ENCODE measurements at regions not wholly inside any gene's neighbourhood (a gene's known extent, or its start where the extent isn't known, plus 50 kb on each side); places are given as distances from the start of the nearest gene placed in this dataset.
"Not testable (repeated sequence)": the region's sequence is repeated elsewhere in the genome, so short reads cannot be mapped to it uniquely, and the experiment has no call there.

GRCh38 chr10:28906011-28906411, 228.7 kb downstream of the BAMBI start:
- H3K79me2 ChIP-seq = no peaks in the 10 kb centered on the region
- H3K4me2 ChIP-seq (ENCODE audit: low read length) = no peak overlapping the region
- no peak overlapping the region for H3K4me3 ChIP-seq (ENCODE audit: low read depth, low read length)
- H3K9ac ChIP-seq = no peak overlapping the region
- H3K4me1 ChIP-seq = no peaks in the 10 kb centered on the region
- H3K27ac ChIP-seq = no peak overlapping the region
- H3K27me3 ChIP-seq (ENCODE audit: control insufficient read depth, insufficient read depth, low read length) = no peaks in the 10 kb centered on the region
- no peaks in the 10 kb centered on the region for H3K9me3 ChIP-seq (ENCODE audit: control insufficient read depth, low read length)
- no peaks in the 10 kb centered on the region for H3K36me3 ChIP-seq (ENCODE audit: control insufficient read depth, insufficient read depth, low read length)
- TF ChIP-seq CTCF (IDR thresholded peaks at IDR 0.05) = no peak
- H2AFZ ChIP-seq = no peak overlapping the region

- no peak overlapping the region for H3K9ac ChIP-seq
- no peaks in the 10 kb centered on the region for H3K4me1 ChIP-seq
- H3K79me2 ChIP-seq = no peaks in the 10 kb centered on the region
These were observed 229.1 kb downstream of the BAMBI start for GRCh38 chr10:28906415-28906814.

GRCh38 chr10:28906934-28907333, 229.6 kb downstream of the BAMBI start:
- no peak overlapping the region for H3K4me2 ChIP-seq (ENCODE audit: low read length)
- TF ChIP-seq CTCF (IDR thresholded peaks at IDR 0.05) = no peak
- no peaks in the 10 kb centered on the region for H3K27me3 ChIP-seq (ENCODE audit: control insufficient read depth, insufficient read depth, low read length)
- no peaks in the 10 kb centered on the region for H3K4me1 ChIP-seq
- no peak overlapping the region for H3K4me3 ChIP-seq (ENCODE audit: low read depth, low read length)
- no peak overlapping the region for H3K27ac ChIP-seq
- H3K36me3 ChIP-seq (ENCODE audit: control insufficient read depth, insufficient read depth, low read length) = no peaks in the 10 kb centered on the region
- H2AFZ ChIP-seq = no peak overlapping the region
- no peaks in the 10 kb centered on the region for H3K9me3 ChIP-seq (ENCODE audit: control insufficient read depth, low read length)
- H3K9ac ChIP-seq = no peak overlapping the region
- no peaks in the 10 kb centered on the region for H3K79me2 ChIP-seq

More at GRCh38 chr10:28906415-28906814, 229.1 kb downstream of the BAMBI start:
- Histone ChIP-seq H3K27me3 (ENCODE audit: control insufficient read depth, insufficient read depth, low read length) (no peaks in the 10 kb centered on the region), H3K27ac (no peak overlapping the region), H3K4me2 (ENCODE audit: low read length) (no peak overlapping the region), H3K9me3 (ENCODE audit: control insufficient read depth, low read length) (no peaks in the 10 kb centered on the region), H2AFZ (no peak overlapping the region), H3K4me3 (ENCODE audit: low read depth, low read length) (no peak overlapping the region), H3K36me3 (ENCODE audit: control insufficient read depth, insufficient read depth, low read length) (no peaks in the 10 kb centered on the region)
- TF ChIP-seq CTCF (IDR thresholded peaks at IDR 0.05) = no peak

- H3K9ac ChIP-seq = no peak overlapping the region
- no peaks in the 10 kb centered on the region for H3K36me3 ChIP-seq (ENCODE audit: control insufficient read depth, insufficient read depth, low read length)
- no peaks in the 10 kb centered on the region for H3K9me3 ChIP-seq (ENCODE audit: control insufficient read depth, low read length)
- no peaks in the 10 kb centered on the region for H3K4me1 ChIP-seq
- H3K27me3 ChIP-seq (ENCODE audit: control insufficient read depth, insufficient read depth, low read length) = no peaks in the 10 kb centered on the region
- no peaks in the 10 kb centered on the region for H3K79me2 ChIP-seq
- no peak overlapping the region for H3K27ac ChIP-seq
- no peak overlapping the region for H3K4me3 ChIP-seq (ENCODE audit: low read depth, low read length)
- TF ChIP-seq CTCF (IDR thresholded peaks at IDR 0.05) = no peak
- H3K4me2 ChIP-seq (ENCODE audit: low read length) = no peak overlapping the region
- H2AFZ ChIP-seq = no peak overlapping the region
These were observed 232.6 kb downstream of the BAMBI start for GRCh38 chr10:28909875-28910274.

- no peak overlapping the region for H3K4me3 ChIP-seq (ENCODE audit: low read depth, low read length)
- H3K27me3 ChIP-seq (ENCODE audit: control insufficient read depth, insufficient read depth, low read length) = no peaks in the 10 kb centered on the region
- no peaks in the 10 kb centered on the region for H3K36me3 ChIP-seq (ENCODE audit: control insufficient read depth, insufficient read depth, low read length)
- H3K4me1 ChIP-seq = no peaks in the 10 kb centered on the region
- no peaks in the 10 kb centered on the region for H3K9me3 ChIP-seq (ENCODE audit: control insufficient read depth, low read length)
- no peak overlapping the region for H3K4me2 ChIP-seq (ENCODE audit: low read length)
- no peak overlapping the region for H3K9ac ChIP-seq
- TF ChIP-seq CTCF (IDR thresholded peaks at IDR 0.05) = no peak
- no peaks in the 10 kb centered on the region for H3K79me2 ChIP-seq
- no peak overlapping the region for H2AFZ ChIP-seq
- H3K27ac ChIP-seq = no peak overlapping the region
These were observed 233.6 kb downstream of the BAMBI start for GRCh38 chr10:28910956-28911355.

- not testable (repeated sequence) for H3K4me2 ChIP-seq (ENCODE audit: low read length); H3K36me3 ChIP-seq (ENCODE audit: control insufficient read depth, insufficient read depth, low read length); H3K4me3 ChIP-seq (ENCODE audit: low read depth, low read length); H3K27ac ChIP-seq; H3K9me3 ChIP-seq (ENCODE audit: control insufficient read depth, low read length); H3K9ac ChIP-seq; H3K4me1 ChIP-seq; H3K27me3 ChIP-seq (ENCODE audit: control insufficient read depth, insufficient read depth, low read length); H2AFZ ChIP-seq; H3K79me2 ChIP-seq
These were observed 234.2 kb downstream of the BAMBI start for GRCh38 chr10:28911511-28911910.
